ENCODE measurements at regions not wholly inside any gene's neighbourhood (a gene's known extent, or its start where the extent isn't known, plus 50 kb on each side); places are given as distances from the start of the nearest gene placed in this dataset.
"Not testable (repeated sequence)": the region's sequence is repeated elsewhere in the genome, so short reads cannot be mapped to it uniquely, and the experiment has no call there.

DNA sequence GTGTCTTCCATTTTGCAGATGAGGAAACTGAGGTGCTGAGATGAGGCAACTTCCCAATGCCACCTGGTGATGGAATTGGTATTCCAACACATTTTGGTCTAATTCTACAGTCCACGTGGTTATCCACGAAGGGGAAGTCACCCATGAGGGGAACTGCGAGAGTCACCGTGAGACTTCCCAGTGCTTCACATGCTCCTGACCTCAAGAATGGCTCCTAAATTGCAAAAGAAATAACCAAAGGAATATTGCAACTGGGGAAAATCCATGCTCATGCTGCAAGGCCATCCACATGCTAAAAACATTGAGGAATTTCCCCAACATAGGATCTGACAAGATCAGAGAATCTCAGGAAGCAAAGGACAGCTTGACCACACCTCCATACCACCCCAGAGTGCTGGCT, 153.9 kb downstream of the HS3ST3B1 start:
- DNase-seq = no peak

DNA sequence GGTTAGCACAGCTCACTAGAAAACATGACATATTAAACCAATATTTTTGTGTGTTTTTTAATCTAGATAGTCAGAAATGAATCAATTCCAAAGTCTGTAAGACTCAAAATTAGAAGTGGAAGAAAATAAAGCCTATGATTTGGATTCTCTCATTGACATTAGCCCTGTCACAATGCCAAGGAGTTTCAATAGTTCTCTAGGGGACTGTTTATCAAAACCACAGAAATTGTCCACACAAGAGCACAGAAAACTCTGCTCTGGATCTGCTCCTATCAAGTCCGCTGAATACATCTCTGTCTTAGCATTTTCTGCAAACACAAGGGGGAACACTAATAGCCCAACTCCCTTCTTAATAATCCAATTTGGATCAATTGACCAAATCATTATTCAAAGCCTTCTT, 152.0 kb downstream of the HS3ST3B1 start:
- no peak for DNase-seq

- DNase-seq = no peak
Measured at GRCh38 chr17:14451729-14452191, 150.9 kb downstream of the HS3ST3B1 start.

GRCh38 chr17:14448818-14449217, 147.9 kb downstream of the HS3ST3B1 start:
- DNase-seq = no peak

DNA sequence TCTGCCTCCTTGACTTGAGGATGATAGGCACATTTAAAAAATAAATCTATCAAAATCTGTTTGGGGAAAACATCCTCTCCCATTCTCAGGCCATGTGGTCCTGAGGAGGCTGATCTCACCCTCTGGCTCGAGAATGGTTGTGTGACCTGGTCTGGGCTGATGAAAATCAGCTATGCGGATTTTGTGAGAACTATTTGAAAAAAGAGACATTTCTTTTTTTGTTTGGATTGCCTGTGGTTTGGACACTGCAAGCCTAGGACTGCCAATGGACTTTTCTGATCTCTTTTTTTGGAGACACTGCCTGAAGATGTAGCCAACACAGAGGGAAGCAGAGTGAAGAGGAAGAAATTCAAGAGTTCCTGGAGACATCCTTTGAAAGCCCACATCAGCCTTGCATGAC, 145.9 kb downstream of the HS3ST3B1 start:
- DNase-seq = no peak

DNA sequence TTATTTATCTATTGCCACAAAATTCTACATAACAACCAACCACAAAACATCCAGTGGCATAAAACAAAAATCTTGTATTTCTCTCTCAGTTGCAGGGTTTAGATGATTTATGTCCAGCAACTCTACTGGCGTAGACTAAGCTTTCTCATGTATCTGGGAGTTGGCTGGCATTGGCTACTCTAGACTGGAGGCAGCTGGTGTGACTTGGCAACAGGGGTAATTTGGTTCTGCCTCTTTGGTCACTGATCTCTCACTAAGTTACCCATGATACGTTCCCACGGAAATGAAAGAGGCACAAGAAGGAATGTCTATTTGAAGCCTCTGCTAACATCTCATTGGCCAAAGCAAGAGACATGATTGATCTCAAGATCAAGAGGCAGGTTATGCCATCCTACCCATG, 144.0 kb downstream of the HS3ST3B1 start:
- DNase-seq = no peak

- no peak for DNase-seq
Measured at GRCh38 chr17:14442798-14443528, 142.1 kb downstream of the HS3ST3B1 start.

DNA sequence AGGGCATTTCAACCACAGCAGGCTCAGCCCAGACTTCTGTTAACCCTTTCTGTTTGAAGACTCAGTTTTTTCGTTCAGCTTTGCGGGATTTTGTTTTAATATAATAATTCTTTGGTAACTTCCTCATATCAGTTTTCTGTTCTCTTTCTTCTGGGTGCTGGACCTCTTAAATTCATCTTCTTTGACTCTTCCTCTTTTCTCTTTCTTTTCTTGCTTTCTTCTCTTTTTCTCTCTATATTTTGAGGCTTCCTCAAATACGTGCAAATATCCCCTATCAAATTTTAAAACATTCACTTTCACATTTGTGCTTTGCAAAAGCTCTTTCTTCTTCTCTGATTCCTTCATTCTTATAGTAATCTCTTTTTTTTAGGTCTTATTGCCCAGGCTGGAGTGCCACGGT, 136.3 kb downstream of the HS3ST3B1 start:
- DNase-seq = no peak

GRCh38 chr17:14436266-14436665, 135.4 kb downstream of the HS3ST3B1 start:
- no peak for DNase-seq

GRCh38 chr17:14434506-14434905, 133.6 kb downstream of the HS3ST3B1 start:
- no peak for DNase-seq

DNA sequence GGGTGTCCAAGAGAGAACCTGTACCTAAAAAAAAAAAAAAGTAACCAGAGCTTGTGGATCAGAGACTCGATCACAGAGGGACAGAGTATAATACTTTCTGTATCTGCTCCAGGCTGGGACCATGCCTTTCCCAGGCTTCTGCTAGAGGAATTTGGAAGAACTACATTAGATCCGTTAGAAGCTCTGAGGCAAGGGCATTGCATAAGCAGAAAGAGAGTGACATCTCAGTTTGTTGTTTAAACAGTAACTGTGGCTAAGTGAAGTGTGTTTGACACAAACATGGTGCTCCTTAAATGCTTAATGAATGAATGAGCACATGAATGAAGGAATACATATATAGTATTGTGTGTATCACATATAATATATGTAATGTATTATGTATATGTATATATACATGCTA, 131.2 kb downstream of the HS3ST3B1 start:
- no peak for DNase-seq

DNA sequence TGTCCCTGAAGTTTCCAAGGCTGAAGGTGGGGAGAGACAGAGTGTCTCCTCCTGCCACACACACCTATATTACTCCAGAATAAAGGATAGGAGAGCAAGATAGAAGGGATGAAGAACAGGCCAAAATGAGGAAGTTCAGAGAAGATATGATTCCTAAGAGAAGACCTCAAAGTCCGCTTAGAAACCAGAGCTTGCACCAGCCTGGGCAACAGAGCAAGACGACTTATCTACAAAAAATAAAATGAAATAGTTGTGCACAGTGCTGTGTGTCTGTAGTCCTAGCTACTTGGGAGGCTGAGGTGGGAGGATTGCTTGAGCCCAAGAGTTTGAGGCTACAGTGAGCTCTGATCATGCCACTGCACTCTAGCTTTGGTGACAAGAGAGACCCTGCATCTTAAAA, 128.2 kb downstream of the HS3ST3B1 start:
- no peak for DNase-seq

GRCh38 chr17:14428648-14429029, 127.8 kb downstream of the HS3ST3B1 start:
- no peak for DNase-seq

DNA sequence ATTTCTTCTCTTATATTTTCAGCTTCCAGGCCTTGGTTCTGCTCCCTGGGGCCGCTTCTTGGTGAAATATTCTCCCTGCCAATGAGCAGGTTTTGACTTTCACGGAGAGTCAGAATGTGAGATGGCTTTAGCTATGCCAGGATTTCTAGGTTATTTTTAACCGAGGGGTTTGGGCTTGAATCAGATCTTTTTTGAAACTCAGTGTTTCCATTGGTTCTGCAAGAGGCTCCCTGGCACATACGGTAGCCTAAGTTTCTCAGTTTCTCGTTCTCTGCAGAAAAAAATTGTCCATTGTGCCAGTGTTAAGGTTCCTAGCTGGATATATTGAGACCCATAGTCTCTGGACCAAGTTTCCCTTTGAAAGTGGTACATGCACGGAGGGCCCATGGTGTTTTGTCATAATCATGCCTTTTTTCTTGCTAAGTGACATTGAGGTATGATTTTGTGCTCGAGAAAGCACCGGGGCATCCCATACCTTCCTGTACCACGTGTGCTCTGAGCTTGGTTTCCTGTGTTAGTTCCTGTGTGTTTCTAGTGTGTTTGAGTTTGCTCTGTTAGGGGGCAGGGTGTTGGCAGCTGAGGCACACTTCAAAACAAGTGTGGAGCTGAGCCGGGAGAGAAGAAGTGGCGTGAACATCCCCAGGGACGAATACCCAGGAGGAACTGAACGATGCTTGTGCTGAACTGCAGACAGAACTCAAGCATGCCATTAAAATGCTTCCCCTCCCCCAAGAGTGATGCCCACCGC, 127.2 kb downstream of the HS3ST3B1 start:
- DNase-seq = no peak

DNA sequence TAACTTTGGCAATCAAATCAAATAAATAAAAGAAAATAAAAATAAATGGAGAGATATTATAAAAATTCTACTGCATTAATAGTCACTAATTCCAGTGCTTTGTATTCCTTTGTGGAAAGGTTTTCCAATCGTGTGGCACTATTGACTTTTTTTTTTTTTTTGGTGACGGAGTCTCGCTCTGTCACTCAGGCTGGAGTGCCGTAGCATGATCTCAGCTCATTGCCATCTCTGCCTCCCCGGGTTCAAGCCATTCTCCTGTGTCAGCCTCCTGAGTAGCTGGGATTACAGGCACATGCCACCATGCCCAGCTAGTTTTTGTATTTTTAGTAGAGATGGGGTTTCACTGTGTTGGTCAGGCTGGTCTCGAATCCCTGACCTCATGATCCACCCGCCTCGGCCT, 122.3 kb downstream of the HS3ST3B1 start:
- not testable (repeated sequence) for DNase-seq

- DNase-seq = no peak
Measured at GRCh38 chr17:14417336-14417735, 116.5 kb downstream of the HS3ST3B1 start.

GRCh38 chr17:14409292-14409691, 108.4 kb downstream of the HS3ST3B1 start:
- DNase-seq = no peak

DNA sequence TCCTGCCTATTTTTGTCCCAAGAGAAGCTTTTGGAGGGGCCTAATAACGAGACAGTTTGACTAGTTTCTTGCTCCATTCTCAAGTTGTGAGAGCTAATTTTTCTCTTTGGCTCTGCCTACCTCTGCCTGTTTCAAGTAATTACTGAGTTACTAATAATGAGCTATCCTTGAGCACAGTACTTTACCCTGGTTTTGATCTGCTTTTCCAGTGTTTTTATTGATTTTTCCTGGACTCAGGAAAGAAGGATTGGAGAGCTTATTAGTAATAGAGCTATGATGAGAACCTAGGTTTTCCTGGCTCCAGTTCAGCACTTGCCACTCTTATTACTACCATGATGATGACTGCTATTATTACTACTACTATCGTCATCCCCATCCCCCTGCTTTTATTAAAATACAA, 106.7 kb downstream of the HS3ST3B1 start:
- no peak for DNase-seq

DNA sequence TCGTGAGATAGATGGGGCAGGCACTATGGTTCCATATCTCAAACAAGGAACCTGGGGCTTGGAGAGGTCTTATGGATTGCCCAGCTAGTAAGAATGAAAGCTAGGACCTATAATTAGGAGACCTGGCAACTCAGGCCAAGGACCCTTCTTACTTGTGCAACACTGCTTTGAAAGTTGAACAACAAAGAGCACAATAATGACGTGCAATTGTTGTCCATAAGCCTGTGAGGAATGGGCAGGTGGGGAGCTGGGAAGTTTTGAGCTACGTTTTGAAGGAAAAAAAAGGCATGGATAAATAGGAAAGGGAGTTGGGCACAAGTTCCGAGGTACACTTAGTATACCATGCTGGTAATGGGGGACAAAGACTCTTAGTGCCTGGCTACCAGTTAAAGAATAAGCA, 104.3 kb downstream of the HS3ST3B1 start:
- no peak for DNase-seq
